GM12891 (cell line): ENCODE measurements at regions not wholly inside any gene's neighbourhood (a gene's known extent, or its start where the extent isn't known, plus 50 kb on each side); places are given as distances from the start of the nearest gene placed in this dataset.

Source experiments
- POLR2A ChIP-seq: IDR thresholded peaks from 2 replicates; pipeline ENCODE4 v1.6.1; 2011; ENCODE audit warnings: low read depth, low read length, control low read depth
- POLR2AphosphoS5 ChIP-seq: IDR thresholded peaks from 2 replicates; pipeline ENCODE4 v1.6.1; 2011; ENCODE audit warnings: low read depth, low read length, control low read depth
- POU2F2 ChIP-seq: IDR thresholded peaks from 2 replicates; pipeline ENCODE4 v1.6.1; 2011; ENCODE audit warnings: low read depth, mild to moderate bottlenecking, control low read depth, low read length, moderate library complexity
- TAF1 ChIP-seq: IDR thresholded peaks from 2 replicates; pipeline ENCODE4 v1.6.1; 2011; ENCODE audit warnings: low read depth, low read length, control low read depth

DNA sequence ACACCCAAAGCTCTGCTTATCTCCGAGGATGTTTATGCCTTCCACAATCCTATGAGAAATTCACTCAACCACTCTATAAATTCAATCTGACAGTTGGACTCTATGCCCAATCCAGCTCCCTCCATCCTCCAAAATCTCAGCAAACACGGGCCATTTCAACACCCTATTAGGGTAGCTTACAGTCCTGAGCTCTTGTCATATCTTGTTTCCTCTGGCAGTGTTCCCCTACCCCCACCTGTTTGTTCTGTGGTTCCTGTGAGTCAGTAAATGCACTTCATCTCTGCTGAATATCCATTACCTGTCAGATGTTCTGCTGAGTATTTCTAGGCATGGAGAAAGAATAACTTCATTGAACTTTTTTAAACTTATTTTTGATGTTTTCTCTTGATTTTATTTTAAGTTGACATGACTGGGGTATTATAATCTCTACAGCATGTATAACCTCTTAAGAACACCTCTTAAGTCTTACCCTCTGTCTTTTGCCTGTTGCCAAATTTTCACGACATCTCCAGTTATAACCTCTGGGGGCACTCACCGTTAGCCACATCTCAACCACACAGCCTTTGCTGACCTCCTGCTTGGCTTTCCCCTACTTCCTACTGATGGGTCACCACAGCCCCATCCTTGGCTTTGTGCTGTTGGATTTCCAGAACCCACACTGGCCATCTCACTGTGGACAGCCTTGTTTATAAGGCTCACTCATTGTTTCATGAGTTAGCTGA lies 317.0 kb upstream of the TMPO start:
- no peak for TF ChIP-seq POLR2A
- no peak for TF ChIP-seq TAF1
- TF ChIP-seq POU2F2 = no peak
- TF ChIP-seq POLR2AphosphoS5 = no peak
